ENCODE measurements at regions not wholly inside any gene's neighbourhood (a gene's known extent, or its start where the extent isn't known, plus 50 kb on each side); places are given as distances from the start of the nearest gene placed in this dataset.

DNA sequence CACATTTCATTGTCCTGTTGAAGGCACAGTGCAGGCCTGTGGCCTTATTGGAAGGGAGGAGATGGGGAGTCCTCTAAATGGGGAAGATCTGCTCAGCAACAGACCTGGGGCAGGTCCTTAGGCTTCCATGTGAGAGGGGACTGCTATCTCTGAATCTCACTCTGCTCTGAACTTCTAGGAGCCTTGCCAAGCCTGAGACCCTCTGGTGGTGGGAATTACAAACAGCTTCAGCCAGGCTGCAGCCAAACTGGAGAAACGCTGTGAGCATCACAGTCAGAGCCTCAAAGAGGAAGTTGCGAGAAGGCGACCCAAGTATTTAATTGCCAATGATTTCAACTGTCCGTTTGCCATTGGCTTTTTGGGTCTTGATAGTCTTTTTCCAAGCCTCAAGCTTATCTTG is 66.8 kb upstream of the MC2R start:
- H3K36me3 Mint-ChIP-seq (ENCODE audit: low read depth): no peaks in the 10 kb centered on the region
- no peak for DNase-seq (ENCODE audit: low spot score)
- H3K27me3 Mint-ChIP-seq (ENCODE audit: low read depth): no peaks in the 10 kb centered on the region
- peaks cover 40% of the 10 kb centered on the region for H3K9me3 Mint-ChIP-seq (ENCODE audit: low read depth)
- no peak overlapping the region for H3K4me3 Mint-ChIP-seq (ENCODE audit: unreplicated experiment)
- TF ChIP-seq, protein P1, sequence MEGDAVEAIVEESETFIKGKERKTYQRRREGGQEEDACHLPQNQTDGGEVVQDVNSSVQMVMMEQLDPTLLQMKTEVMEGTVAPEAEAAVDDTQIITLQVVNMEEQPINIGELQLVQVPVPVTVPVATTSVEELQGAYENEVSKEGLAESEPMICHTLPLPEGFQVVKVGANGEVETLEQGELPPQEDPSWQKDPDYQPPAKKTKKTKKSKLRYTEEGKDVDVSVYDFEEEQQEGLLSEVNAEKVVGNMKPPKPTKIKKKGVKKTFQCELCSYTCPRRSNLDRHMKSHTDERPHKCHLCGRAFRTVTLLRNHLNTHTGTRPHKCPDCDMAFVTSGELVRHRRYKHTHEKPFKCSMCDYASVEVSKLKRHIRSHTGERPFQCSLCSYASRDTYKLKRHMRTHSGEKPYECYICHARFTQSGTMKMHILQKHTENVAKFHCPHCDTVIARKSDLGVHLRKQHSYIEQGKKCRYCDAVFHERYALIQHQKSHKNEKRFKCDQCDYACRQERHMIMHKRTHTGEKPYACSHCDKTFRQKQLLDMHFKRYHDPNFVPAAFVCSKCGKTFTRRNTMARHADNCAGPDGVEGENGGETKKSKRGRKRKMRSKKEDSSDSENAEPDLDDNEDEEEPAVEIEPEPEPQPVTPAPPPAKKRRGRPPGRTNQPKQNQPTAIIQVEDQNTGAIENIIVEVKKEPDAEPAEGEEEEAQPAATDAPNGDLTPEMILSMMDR (IDR thresholded peaks at IDR 0.05): no peak
- H3K27ac Mint-ChIP-seq (ENCODE audit: unreplicated experiment): no peak overlapping the region
- H3K4me1 Mint-ChIP-seq (ENCODE audit: low read depth): no peaks in the 10 kb centered on the region

DNA sequence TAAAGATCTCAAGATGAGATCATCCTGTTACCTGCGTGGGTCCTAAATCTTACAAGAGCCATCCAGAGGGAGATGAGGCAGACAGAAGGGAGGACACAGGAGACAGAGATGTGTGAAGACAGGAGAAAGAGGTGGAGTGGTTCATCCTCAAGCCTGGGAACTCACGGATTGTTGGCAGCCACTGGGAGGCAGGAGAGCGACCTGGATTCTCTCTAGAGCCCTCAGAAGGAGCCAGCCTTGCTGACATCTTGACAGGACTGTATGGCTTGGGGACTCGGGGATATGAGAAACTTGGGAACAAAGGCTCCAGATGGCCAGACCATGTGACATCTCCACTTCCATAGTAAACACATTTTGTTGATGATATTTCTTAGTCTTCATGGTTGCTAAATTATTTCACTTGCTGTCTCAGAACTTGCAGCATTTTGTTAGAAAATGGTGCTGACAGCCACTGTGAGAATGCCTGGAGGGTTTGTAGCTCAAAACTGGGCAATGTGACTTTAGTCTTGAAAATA is 57.8 kb upstream of the MC2R start:
- peaks cover 45% of the 10 kb centered on the region for H3K9me3 Mint-ChIP-seq (ENCODE audit: low read depth)
- no peak overlapping the region for H3K27ac Mint-ChIP-seq (ENCODE audit: unreplicated experiment)
- H3K4me3 Mint-ChIP-seq (ENCODE audit: unreplicated experiment): no peak overlapping the region
- no peaks in the 10 kb centered on the region for H3K4me1 Mint-ChIP-seq (ENCODE audit: low read depth)
- no peak for DNase-seq (ENCODE audit: low spot score)
- H3K36me3 Mint-ChIP-seq (ENCODE audit: low read depth): no peaks in the 10 kb centered on the region
- no peaks in the 10 kb centered on the region for H3K27me3 Mint-ChIP-seq (ENCODE audit: low read depth)
- TF ChIP-seq, protein P1 (IDR thresholded peaks at IDR 0.05): no peak

Measured in chondrocyte (in vitro differentiated cells).